HG03520 (cell line): ENCODE measurements at regions not wholly inside any gene's neighbourhood (a gene's known extent, or its start where the extent isn't known, plus 50 kb on each side); places are given as distances from the start of the nearest gene placed in this dataset.
"Not testable (repeated sequence)": the region's sequence is repeated elsewhere in the genome, so short reads cannot be mapped to it uniquely, and the experiment has no call there.

Experiments
- ATAC-seq: cut with Tn5 transposase; IDR thresholded peaks from one replicate; pipeline ENCODE4 v1.9.1; 2021; ENCODE audit warnings: mild to moderate bottlenecking, moderate library complexity; ENCODE audit not compliant: unreplicated experiment

DNA sequence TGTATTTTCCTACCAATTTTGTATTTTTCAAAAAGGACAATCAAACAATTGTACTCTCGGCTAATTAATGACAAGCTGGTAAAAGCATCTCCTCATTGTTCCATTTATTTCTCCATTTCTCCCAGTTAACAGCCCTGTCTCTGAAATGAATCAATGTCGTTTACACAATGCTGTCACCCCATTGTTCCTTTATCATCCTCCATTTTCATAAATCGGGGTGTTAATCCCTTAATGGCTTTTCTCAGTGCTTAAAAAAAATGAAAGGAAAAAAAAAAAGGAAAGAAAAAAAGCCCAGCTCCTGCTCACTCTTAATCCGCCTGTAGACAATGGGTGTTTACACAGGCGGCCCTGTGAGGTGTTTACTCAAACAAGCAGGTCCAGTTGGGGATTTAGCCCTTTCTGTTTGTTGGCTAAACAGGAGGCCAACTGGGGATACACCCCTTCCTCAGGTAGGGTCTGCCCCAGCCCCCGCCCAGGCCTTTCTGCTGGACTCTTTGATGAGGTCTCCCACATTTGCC, 86.8 kb upstream of the SALL1 start:
- no peak for ATAC-seq

DNA sequence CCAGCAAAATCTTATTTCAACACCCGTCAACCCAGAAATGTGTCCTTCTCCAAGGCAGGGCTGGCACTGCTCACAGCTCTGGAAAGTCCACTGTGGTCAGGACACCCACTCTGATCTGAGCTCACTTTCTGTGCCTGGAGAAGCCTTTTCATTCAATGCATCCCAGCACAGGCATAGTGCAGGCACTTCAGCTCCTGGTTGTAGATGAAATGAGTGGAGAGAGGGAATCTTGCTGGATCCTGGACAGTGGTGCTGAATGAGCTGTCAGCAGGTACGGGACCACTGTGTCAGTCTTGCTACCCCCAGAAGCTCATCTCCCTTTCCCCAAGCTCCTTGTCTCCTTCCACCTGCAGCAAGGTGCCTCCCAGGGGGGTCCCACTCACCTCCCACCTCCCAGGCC, 86.1 kb upstream of the SALL1 start:
- ATAC-seq = no peak

DNA sequence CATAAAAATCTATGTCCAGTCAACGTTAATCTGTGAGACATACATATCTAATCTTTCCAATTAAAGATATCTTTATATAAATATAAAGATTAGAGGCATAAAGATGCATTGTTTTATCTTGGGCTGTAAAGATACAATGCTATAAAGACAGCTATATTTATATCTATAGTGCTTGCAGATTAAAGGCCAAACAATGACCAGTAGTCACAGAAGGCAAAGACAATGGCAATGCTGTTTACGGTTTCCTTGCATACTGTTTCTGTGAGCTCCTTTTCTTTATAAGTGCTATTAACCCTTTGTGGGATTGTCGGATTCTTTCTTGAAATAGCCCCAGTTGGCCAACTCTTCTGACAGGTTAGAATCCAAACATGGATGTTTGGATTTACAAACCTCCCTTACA, 85.5 kb upstream of the SALL1 start:
- no peak for ATAC-seq

DNA sequence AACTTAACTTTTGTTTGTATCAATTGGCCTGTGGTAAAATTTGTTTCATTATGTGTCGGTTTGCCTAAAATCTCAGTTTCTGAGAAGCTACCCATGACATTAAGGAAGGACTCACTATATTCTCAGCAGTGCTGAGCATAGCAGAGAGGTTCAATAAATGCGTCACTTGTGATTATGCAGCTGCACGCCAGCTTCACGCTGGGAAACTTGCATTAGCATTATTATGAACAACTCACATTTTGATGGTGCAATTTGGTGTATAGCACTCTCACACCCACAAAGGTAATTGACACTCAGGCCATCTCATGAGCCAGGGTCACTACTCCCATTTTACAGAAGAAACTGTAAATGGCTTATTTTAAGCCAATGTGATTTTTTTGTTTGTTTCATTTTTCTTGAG, 80.6 kb upstream of the SALL1 start:
- no peak for ATAC-seq

DNA sequence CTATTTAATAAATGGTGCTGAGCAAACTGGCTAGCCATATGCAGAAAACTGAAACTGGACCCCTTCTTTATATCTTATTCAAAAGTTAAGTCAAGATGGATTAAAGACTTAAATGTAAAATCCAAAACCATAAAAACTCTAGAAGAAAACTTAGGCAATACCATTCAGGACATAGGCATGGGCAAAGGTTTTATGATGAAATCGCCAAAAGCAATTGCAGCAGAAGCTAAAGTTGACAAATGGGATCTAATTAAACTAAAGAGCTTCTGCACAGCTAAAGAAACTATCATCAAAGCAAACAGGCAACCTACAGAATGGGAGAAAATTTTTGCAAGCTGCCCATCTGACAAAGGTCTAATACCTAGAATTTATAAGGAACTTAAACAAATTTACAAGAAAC, 79.0 kb upstream of the SALL1 start:
- not testable (repeated sequence) for ATAC-seq

DNA sequence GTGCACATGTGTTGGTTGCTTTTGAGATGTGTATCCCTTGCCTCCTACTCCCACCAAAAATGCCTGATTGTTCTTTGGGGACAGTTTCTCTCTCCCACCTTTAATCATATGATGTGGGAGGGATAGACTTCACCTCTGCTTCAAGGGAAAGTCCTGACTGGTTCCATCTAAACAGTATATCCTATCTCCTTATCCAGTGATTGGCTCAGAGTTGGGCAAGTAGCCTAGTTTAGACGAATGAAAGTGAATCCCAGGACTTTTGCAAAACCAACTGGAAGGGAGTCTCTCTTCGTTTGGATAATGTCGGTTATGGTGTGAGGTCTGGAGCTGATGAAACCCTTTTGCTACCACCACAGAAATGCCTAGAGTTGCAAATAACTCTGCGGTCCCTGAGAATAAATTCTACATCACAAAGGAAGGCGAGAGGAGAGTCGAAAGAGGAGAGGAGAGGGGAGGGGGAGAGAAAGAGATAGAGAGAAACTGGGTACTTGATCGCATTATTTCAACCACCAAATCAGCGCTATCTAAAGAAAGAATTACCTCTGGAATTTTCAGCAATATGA, 77.1 kb upstream of the SALL1 start:
- no peak for ATAC-seq

DNA sequence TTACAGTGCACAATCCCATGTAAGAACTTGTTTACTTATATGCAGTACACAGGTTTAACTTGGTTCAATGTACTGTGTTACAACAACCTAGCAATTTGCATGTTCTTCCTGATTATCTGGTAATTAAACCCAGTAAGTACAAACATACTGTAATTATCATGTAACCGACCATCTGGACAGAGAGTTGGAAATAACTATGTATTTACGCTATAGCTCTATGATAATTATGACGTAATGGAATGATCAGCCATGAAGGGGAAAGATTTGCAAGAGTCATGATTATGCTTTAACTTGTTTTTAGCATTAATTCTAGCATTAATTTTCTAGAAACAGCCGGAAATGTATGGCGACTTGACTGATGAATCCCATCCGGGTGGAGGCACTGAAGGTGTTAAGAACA, 74.8 kb upstream of the SALL1 start:
- no peak for ATAC-seq

DNA sequence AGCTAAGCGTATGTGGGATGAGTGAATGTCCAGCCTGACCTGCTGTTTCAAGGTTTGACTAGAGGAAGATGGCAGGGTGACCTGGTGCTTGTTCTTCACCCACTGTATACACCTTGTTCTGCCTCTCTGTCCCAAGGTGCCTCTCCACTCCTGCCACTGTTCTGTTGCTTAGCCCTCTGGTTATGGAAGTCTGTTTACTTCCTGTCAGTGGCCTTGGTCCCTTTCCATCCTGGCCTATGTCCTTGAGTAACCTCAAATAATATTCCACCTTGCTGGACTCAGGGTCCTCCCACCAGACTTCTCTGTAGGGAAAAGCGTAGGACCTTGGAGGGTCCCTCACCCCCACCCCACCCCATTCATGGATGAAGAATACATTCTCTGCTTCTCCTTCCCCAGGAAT, 73.2 kb upstream of the SALL1 start:
- no peak for ATAC-seq

DNA sequence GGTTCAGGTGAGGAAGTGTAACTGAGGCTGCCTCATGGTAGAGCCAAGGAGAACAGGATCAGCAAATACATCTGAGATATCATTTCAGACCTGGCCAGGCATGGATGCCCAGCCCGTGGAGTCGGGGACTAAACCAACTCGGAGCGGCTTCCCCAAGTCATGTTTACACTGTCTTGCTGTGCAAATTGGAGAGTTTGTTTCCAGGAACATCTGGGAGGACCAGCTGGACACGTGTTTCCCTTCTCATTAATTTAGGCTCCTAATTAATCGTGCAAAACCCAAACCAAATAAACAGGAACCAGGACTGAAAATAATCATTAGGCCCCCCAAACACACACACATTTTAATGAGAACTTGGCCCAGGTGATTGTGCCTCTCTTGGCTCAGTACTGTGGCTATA, 70.9 kb upstream of the SALL1 start:
- no peak for ATAC-seq

DNA sequence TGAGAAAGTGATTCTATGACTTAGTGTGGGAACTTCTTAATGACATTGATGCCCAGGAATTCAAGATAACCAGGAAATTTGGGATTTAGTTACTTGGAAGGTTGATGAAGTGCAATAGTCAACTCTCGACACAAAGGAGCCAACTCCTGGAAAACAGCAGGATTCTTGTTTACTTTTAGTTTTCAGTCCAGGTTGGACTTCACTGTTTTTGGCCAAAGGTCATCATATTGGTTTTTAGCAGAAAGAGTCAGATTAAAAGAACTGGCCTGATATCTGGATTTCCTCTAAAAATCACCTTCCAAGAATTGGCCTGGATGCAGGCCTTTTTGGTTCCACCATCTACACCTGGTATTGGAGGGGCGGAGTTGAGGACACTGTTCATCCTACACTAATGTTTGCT, 60.1 kb upstream of the SALL1 start:
- no peak for ATAC-seq

DNA sequence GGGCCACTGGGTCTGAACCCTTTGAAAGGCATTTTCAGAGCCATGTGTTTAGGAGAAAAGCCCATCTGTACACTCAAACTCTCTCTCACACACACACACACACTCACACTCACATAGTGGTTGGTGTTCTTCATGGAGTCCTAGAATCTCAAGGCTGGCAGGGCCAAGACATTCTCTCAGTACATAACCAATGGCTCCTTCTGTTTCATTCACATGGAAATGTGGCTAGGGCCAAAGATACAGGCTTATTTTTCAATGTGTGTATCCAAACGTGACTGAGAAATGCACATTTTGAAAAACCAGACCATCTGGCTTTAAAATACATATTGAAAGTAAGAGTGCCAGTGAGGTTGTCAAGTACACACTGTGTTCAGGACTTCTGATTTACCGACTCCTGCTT, 59.0 kb upstream of the SALL1 start:
- no peak for ATAC-seq

DNA sequence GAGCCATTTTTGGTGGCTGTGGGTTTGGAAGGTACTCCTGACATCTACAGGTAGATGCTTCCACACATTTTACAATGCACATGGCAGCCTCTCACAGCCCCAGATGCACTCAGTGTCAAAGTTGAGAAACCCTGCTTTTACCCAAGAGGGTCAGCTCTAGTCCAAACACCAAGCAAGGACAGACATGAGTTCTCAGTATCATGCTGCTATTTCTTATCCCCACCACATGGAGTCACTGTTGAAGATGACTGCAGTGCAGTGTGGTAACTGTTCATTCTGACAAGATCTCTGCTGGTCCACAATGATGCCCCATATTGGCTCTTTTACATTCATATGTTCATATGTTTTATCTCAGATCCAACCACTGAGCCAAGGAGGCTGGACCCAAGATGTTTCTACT, 50.5 kb upstream of the SALL1 start:
- ATAC-seq = no peak
